Stimulated activated CD8-positive, alpha-beta memory T cell treated with anti-CD3 and anti-CD28 coated beads, Interleukin-12 subunit alpha, Interleukin-12 subunit beta, amount 100 ng/mL, for 24 hours (primary cell): ENCODE measurements at regions not wholly inside any gene's neighbourhood (a gene's known extent, or its start where the extent isn't known, plus 50 kb on each side); places are given as distances from the start of the nearest gene placed in this dataset.
"Not testable (repeated sequence)": the region's sequence is repeated elsewhere in the genome, so short reads cannot be mapped to it uniquely, and the experiment has no call there.

ENCODE experiments used
- DNase-seq: peaks from one replicate; pipeline ENCODE4 v3.0.0-alpha.2; 2020; ENCODE audit errors: extremely low read depth

- DNase-seq, result no peak
These were observed 55.4 kb downstream of the TMEM121 start for GRCh38 chr14:105581551-105582341.

GRCh38 chr14:105582639-105583038 lies 56.3 kb downstream of the TMEM121 start:
- no peak for DNase-seq

DNA sequence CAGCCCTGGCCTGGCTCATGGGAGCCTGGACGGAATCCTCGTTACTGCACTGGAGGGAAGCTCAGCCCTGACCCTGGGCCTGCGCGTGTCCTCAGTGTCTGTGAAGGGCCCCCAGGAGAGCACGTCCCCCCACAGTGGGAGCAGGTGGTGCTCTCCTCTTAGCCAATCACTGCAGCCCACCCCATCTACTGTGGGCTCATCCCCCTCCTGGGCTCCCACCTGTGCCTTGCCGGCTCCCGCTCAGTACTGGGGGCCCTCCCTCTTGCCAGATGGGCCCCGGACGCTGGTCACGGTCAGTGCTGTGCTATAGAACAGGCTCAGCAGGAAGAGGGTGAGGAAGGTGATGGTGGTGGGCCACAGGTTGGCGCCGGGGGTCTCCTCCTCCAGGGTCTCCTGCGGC lies 57.5 kb downstream of the TMEM121 start:
- DNase-seq, result not testable (repeated sequence)

DNA sequence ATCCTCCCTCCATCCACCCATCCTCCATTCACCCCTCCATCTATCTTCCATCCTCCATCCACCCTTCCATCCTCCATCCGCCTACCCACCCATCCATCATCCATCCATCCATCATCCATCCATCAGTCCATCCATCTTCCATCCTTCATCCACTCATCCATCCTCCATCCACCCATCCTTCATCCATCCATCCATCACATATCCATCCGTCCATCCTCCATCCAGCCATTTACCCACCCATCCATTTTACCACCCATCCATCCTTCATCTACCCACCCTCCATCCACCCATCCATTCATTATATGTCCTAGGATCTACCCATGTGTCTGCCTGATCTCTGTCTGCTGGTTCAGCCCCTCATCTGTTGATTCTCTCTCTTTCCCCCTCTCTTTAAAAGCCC lies 58.9 kb downstream of the TMEM121 start:
- DNase-seq, result not testable (repeated sequence)

- DNase-seq, result not testable (repeated sequence)
These were observed 59.3 kb downstream of the TMEM121 start for GRCh38 chr14:105585722-105586121.

DNA sequence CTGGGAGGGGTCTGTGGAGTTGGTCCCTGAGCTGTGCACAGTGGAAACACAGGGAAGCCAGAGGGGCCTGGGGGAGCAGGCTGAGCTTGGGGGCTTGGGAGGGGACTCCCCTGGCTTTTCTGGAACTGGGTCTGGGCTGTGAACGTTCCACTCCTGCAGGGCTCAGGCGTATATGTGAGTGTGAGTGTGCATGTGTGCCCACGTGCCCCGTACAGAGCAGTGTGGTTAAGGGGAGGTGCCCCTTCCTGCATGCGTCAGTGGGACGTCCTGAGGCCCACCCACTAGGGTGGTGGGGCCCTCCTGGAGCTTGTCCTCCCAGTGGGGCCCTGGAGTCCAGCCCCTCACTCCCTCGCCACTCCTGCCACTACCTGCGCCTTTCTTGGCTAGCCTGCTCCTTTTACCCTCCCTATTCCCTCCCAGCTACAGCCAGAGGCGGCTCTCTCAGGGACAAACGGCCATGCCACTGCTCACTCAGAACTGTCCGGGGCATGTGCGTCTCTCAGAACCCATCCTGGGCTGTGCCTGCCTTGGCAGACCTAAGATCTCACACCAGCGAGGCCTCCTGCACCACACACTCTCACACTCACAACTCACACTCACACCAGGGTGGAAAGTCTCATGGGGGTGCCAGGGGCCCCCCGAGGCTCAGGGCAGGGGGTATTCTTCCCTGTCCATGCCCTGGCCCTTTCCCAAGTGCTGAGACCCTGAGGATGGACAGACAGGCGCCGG lies 59.9 kb downstream of the TMEM121 start:
- DNase-seq, result not testable (repeated sequence)

DNA sequence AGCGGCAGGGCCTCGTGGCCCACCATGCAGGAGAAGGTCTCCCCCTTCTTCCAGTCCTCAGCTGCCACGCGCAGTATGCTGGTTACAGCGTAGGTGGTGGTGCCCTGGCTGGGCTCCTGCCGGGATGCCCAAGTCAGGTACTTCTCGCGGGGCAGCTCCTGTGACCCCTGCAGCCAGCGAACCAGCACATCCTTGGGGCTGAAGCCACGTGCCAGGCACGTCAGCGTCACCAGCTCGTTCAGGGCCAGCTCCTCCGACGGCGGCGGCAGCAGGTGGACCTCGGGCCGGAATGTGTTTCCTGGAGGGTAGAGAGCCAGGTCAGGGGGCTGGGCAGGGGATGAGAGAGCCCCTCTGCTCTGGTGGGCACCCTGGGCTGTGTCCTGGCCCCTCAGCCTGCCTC lies 60.7 kb downstream of the TMEM121 start:
- not testable (repeated sequence) for DNase-seq

DNA sequence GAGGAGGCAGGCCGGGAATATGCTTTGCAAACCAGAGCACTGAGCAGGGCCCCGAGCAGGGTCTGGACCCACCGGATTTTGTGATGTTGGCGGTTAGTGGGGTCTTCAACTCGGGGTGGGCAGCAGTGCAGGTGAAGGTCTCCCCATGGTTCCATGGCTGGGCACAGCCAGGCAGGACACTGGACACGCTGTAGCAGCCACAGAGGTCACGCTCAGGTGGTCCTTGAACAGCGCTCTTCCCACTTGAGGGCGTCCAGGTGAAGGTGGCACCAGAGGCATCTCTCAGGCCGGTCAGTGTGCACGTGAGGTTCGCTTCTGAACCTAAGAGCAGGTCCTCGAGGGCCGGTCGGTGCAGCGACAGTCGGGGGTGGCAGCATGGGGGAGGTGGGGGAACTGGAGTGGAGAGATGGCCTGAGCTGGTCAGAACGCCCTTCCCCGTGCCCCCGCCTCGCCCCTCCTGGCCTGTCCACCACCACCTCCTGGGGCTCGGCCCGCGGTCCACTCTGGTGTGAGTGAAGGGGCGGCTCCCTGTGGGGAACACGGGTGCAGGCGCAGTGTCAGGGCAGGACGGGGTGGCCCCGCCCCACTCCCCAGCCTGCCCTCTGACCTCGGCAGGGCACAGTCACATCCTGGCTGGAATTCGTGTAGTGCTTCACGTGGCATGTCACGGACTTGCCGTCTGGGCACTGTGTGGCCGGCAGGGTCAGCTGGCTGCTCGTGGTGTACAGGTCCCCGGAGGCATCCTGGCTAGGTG lies 61.3 kb downstream of the TMEM121 start:
- not testable (repeated sequence) for DNase-seq

GRCh38 chr14:105588236-105588860 lies 62.0 kb downstream of the TMEM121 start:
- DNase-seq, result no peak

- no peak for DNase-seq
These were observed 63.0 kb downstream of the TMEM121 start for GRCh38 chr14:105589161-105589925.

DNA sequence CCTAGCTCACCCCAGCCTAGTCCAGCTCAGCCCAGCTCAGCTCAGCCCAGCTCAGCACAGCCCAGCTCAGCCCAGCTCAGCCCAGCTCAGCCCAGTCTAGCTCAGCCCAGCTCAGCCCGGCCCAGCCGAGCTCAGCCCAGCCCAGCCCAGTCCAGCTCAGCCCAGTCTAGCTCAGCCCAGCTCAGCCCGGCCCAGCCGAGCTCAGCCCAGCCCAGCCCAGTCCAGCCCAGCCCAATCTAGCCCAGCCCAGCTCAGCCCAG lies 63.5 kb downstream of the TMEM121 start:
- not testable (repeated sequence) for DNase-seq

- no peak for DNase-seq
These were observed 64.7 kb downstream of the TMEM121 start for GRCh38 chr14:105591052-105591451.

- not testable (repeated sequence) for DNase-seq
These were observed 65.5 kb downstream of the TMEM121 start for GRCh38 chr14:105591792-105592341.

GRCh38 chr14:105592646-105593045 lies 66.3 kb downstream of the TMEM121 start:
- not testable (repeated sequence) for DNase-seq

GRCh38 chr14:105595346-105595745 lies 69.0 kb downstream of the TMEM121 start:
- DNase-seq, result not testable (repeated sequence)

GRCh38 chr14:105596374-105596773 lies 70.0 kb downstream of the TMEM121 start:
- DNase-seq, result not testable (repeated sequence)

DNA sequence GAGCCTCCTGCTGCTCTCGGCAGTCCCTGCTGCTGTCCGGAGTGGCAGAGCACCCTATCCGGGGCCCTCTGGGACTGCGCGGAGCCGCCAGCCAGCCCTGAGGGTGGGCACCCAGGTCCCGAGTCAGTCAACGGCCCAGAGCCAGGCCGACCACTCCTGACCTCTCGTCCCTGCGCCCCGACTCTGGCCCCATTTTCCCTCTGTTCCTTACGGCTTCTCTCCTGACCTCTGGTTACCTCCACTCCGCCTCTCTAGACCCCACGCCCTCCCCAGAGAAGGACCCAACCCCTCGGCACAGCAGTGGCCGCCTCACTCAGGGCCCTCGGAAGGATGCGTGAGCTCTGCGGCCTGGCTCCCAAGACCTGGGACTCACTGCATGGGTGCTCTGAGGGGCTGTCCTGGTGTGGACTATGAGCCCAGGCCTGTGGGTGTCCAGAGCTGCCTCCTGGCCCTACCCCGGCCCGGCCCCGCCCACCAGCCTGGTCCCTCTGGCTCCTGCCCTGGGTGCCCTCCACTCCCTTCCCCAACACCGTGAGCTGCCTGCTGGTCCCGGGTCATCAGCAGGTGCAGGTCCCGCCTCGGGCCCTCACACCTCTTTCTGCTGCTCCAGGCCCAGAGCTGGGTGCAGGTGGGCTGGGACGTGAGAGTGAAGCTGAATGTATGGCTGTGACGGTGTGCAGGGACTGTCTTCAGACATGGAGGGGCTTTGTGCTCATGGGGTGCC lies 71.8 kb downstream of the TMEM121 start:
- not testable (repeated sequence) for DNase-seq

GRCh38 chr14:105598925-105599586 lies 72.7 kb downstream of the TMEM121 start:
- not testable (repeated sequence) for DNase-seq

- not testable (repeated sequence) for DNase-seq
These were observed 74.0 kb downstream of the TMEM121 start for GRCh38 chr14:105600195-105600938.
